SH-SY5Y (cell line): ENCODE measurements at regions not wholly inside any gene's neighbourhood (a gene's known extent, or its start where the extent isn't known, plus 50 kb on each side); places are given as distances from the start of the nearest gene placed in this dataset.

Source experiments
- GATA2 ChIP-seq: IDR thresholded peaks from 2 replicates; pipeline ENCODE4 v1.6.1; 2011; ENCODE audit warnings: mild to moderate bottlenecking, low read depth, low read length
- GATA3 ChIP-seq: IDR thresholded peaks from 2 replicates; pipeline ENCODE4 v1.6.1; 2011; ENCODE audit warnings: low read depth, mild to moderate bottlenecking, low read length, moderate library complexity

DNA sequence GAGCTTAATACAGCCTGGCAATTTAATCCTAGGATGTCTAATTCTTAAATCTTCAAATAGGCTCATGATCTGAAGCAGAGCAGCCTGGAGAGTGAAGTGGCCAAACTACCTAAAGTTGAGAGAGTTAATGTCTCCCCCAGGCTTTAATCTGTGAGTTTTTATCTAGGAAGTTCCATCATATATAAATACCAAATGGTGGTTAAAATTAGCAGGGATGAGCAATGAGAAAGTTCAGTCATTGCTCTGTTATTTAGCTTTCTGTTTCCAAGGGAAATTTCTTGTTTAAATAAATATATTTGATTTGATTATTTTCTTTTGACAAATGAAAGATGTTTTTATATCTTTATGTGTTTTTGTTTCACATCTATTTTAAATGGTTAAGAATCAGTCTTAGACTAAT is 274.4 kb upstream of the UMPS start:
- TF ChIP-seq GATA2 (no peak), GATA3 (no peak)
